ENCODE measurements at regions not wholly inside any gene's neighbourhood (a gene's known extent, or its start where the extent isn't known, plus 50 kb on each side); places are given as distances from the start of the nearest gene placed in this dataset.

- POLR2A ChIA-PET = no interaction called here
- Mint-ChIP-seq H3K36me3 (ENCODE audit: insufficient read depth, unreplicated experiment) (no peaks in the 10 kb centered on the region), H3K4me1 (ENCODE audit: insufficient read depth, unreplicated experiment) (no peaks in the 10 kb centered on the region), H3K27me3 (ENCODE audit: insufficient read depth, unreplicated experiment) (no peaks in the 10 kb centered on the region), H3K4me3 (ENCODE audit: unreplicated experiment) (no peak overlapping the region), H3K27ac (ENCODE audit: low read depth, unreplicated experiment) (no peak overlapping the region), H3K9me3 (ENCODE audit: unreplicated experiment) (peaks cover 11% of the 10 kb centered on the region)
- no TSS peak for BruUV-seq (replicated peaks)
- CTCF ChIA-PET = no interaction called here
- TF ChIP-seq CTCF (IDR thresholded peaks at IDR 0.05; ENCODE audit: unreplicated experiment) = no peak
- no peak for DNase-seq (ENCODE audit: unreplicated experiment)
- intact Hi-C loops (cut with micrococcal nuclease) = no loop called here
Measured at GRCh38 chr14:38442208-38442607, 186.3 kb upstream of the CLEC14A start.

- H3K27ac Mint-ChIP-seq (ENCODE audit: low read depth, unreplicated experiment) = no peak overlapping the region
- no peaks in the 10 kb centered on the region for H3K9me3 Mint-ChIP-seq (ENCODE audit: unreplicated experiment)
- CTCF ChIA-PET = no interaction called here
- H3K4me1 Mint-ChIP-seq (ENCODE audit: insufficient read depth, unreplicated experiment) = no peaks in the 10 kb centered on the region
- BruUV-seq (replicated peaks) = no TSS peak
- no peaks in the 10 kb centered on the region for H3K27me3 Mint-ChIP-seq (ENCODE audit: insufficient read depth, unreplicated experiment)
- DNase-seq (ENCODE audit: unreplicated experiment) = no peak
- POLR2A ChIA-PET = no interaction called here
- no peak for TF ChIP-seq CTCF (IDR thresholded peaks at IDR 0.05; ENCODE audit: unreplicated experiment)
- no peaks in the 10 kb centered on the region for H3K36me3 Mint-ChIP-seq (ENCODE audit: insufficient read depth, unreplicated experiment)
- intact Hi-C loops (cut with micrococcal nuclease) = no loop called here
- no peak overlapping the region for H3K4me3 Mint-ChIP-seq (ENCODE audit: unreplicated experiment)
Measured at GRCh38 chr14:38432186-38432585, 176.3 kb upstream of the CLEC14A start.

- H3K4me1 Mint-ChIP-seq (ENCODE audit: insufficient read depth, unreplicated experiment) = no peaks in the 10 kb centered on the region
- no peaks in the 10 kb centered on the region for H3K27me3 Mint-ChIP-seq (ENCODE audit: insufficient read depth, unreplicated experiment)
- no peaks in the 10 kb centered on the region for H3K36me3 Mint-ChIP-seq (ENCODE audit: insufficient read depth, unreplicated experiment)
- intact Hi-C loops (cut with micrococcal nuclease) = no loop called here
- H3K4me3 Mint-ChIP-seq (ENCODE audit: unreplicated experiment) = no peak overlapping the region
- TF ChIP-seq CTCF (IDR thresholded peaks at IDR 0.05; ENCODE audit: unreplicated experiment) = no peak
- ChIA-PET CTCF (interaction anchor here (0.6 kb wide), 1 partner anchor 296 kb away, joined by 3 read pairs; no protein-coding TSS in a partner anchor), POLR2A (no interaction called here)
- no peak overlapping the region for H3K27ac Mint-ChIP-seq (ENCODE audit: low read depth, unreplicated experiment)
- no TSS peak for BruUV-seq (replicated peaks)
- H3K9me3 Mint-ChIP-seq (ENCODE audit: unreplicated experiment) = no peaks in the 10 kb centered on the region
- no peak for DNase-seq (ENCODE audit: unreplicated experiment)
Measured at GRCh38 chr14:38431156-38431555, 175.3 kb upstream of the CLEC14A start.

- no TSS peak for BruUV-seq (replicated peaks)
- intact Hi-C loops (cut with micrococcal nuclease) = no loop called here
Measured at GRCh38 chr14:38430522-38430921, 174.6 kb upstream of the CLEC14A start.

More at GRCh38 chr14:38430522-38430921, 174.6 kb upstream of the CLEC14A start:
- no peaks in the 10 kb centered on the region for H3K4me1 Mint-ChIP-seq (ENCODE audit: insufficient read depth, unreplicated experiment)
- TF ChIP-seq CTCF (IDR thresholded peaks at IDR 0.05; ENCODE audit: unreplicated experiment) = no peak
- POLR2A ChIA-PET = no interaction called here
- H3K9me3 Mint-ChIP-seq (ENCODE audit: unreplicated experiment) = no peaks in the 10 kb centered on the region
- peaks cover 4% of the 10 kb centered on the region for H3K36me3 Mint-ChIP-seq (ENCODE audit: insufficient read depth, unreplicated experiment)
- DNase-seq (ENCODE audit: unreplicated experiment) = no peak
- no peak overlapping the region for H3K27ac Mint-ChIP-seq (ENCODE audit: low read depth, unreplicated experiment)
- H3K27me3 Mint-ChIP-seq (ENCODE audit: insufficient read depth, unreplicated experiment) = no peaks in the 10 kb centered on the region
- H3K4me3 Mint-ChIP-seq (ENCODE audit: unreplicated experiment) = no peak overlapping the region
- CTCF ChIA-PET = interaction anchor here (0.6 kb wide), 1 partner anchor 158 kb away, joined by 3 read pairs; no protein-coding TSS in a partner anchor

All from MCF 10A (cell line).